BLaER1 (cell line): ENCODE measurements at regions not wholly inside any gene's neighbourhood (a gene's known extent, or its start where the extent isn't known, plus 50 kb on each side); places are given as distances from the start of the nearest gene placed in this dataset.

Experiments
- H3K27ac ChIP-seq: shearing (Covaris generic); formaldehyde crosslinking; 2 replicates; pipeline ENCODE4 v1.8.1; 2022
- H3K27me3 ChIP-seq: shearing (Covaris generic); formaldehyde crosslinking; 2 replicates; pipeline ENCODE4 v1.8.1; 2022
- H3K36me3 ChIP-seq: shearing (Covaris generic); formaldehyde crosslinking; 2 replicates; pipeline ENCODE4 v1.8.1; 2022
- H3K4me1 ChIP-seq: shearing (Covaris generic); formaldehyde crosslinking; 2 replicates; pipeline ENCODE4 v1.8.1; 2022
- H3K4me2 ChIP-seq: shearing (Covaris generic); formaldehyde crosslinking; 2 replicates; pipeline ENCODE4 v1.8.1; 2022
- H3K4me3 ChIP-seq: shearing (Covaris generic); formaldehyde crosslinking; 2 replicates; pipeline ENCODE4 v1.8.1; 2022
- H3K9ac ChIP-seq: shearing (Covaris generic); formaldehyde crosslinking; 2 replicates; pipeline ENCODE4 v1.8.1; 2022
- H3K9me3 ChIP-seq: shearing (Covaris generic); formaldehyde crosslinking; 2 replicates; pipeline ENCODE4 v1.8.1; 2022
- H4K20me1 ChIP-seq: shearing (Covaris generic); formaldehyde crosslinking; 2 replicates; pipeline ENCODE4 v1.8.1; 2022
- Cebpa-rat ChIP-seq: shearing (Covaris generic); IDR thresholded peaks from 2 replicates; pipeline ENCODE4 v1.8.1; 2022

DNA sequence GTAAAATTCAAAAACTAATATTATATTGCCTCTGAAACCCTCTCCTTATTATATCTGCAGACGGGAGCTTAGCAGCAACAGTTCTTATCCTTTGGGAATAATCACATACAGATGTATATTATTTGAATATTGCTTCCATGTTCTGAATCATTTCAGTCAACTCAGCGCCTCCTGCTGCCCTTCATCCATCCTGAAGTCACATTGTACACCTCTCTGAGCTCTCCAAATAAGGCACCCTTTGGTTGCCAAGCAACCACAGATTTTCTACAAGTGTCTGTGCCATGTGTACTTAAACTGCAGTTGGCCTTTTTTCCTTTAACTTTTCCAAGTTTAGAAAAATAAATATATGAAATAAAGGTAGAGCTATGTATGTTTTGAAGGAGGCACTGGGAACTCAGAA, 384.3 kb downstream of the LRRIQ3 start:
- Histone ChIP-seq H3K36me3 (no peaks in the 10 kb centered on the region), H3K9me3 (no peaks in the 10 kb centered on the region), H3K4me2 (no peak overlapping the region), H3K27ac (no peak overlapping the region), H4K20me1 (no peaks in the 10 kb centered on the region), H3K4me1 (no peaks in the 10 kb centered on the region), H3K4me3 (no peak overlapping the region), H3K9ac (no peak overlapping the region), H3K27me3 (no peaks in the 10 kb centered on the region)
- no peak for TF ChIP-seq Cebpa-rat

- Histone ChIP-seq H3K9me3 (no peaks in the 10 kb centered on the region), H3K27me3 (no peaks in the 10 kb centered on the region), H3K36me3 (no peaks in the 10 kb centered on the region), H3K4me1 (no peaks in the 10 kb centered on the region), H4K20me1 (no peaks in the 10 kb centered on the region), H3K4me2 (no peak overlapping the region), H3K27ac (no peak overlapping the region), H3K9ac (no peak overlapping the region), H3K4me3 (no peak overlapping the region)
- no peak for TF ChIP-seq Cebpa-rat
Measured at GRCh38 chr1:73813236-73813635, 384.7 kb downstream of the LRRIQ3 start.

GRCh38 chr1:73811798-73812197, 386.2 kb downstream of the LRRIQ3 start:
- no peak for TF ChIP-seq Cebpa-rat
- Histone ChIP-seq H3K36me3 (no peaks in the 10 kb centered on the region), H3K4me3 (no peak overlapping the region), H3K4me1 (no peaks in the 10 kb centered on the region), H3K27ac (no peak overlapping the region), H3K9ac (no peak overlapping the region), H4K20me1 (no peaks in the 10 kb centered on the region), H3K9me3 (no peaks in the 10 kb centered on the region), H3K4me2 (no peak overlapping the region), H3K27me3 (no peaks in the 10 kb centered on the region)

DNA sequence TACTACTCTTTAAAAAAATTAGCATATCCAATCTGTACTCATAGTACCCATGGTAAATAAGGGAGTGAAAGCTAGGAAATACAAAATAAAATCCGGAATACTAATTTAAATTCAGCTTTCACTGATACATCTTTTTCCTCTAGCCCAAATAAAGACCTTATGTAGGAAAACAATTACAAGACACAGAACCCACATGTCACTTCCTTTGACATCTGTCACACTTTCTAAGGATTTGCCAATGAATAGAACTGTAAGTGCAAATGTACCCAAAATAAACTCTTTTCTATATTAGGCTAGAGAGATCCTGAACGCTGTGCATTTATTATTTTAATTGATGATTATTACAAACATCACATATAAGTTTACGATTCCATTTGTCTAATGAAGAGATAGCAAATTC, 393.0 kb downstream of the LRRIQ3 start:
- Histone ChIP-seq H3K4me3 (no peak overlapping the region), H3K9me3 (no peaks in the 10 kb centered on the region), H3K36me3 (no peaks in the 10 kb centered on the region), H3K27ac (no peak overlapping the region), H3K4me1 (no peaks in the 10 kb centered on the region), H3K27me3 (no peaks in the 10 kb centered on the region), H3K9ac (no peak overlapping the region), H3K4me2 (no peak overlapping the region), H4K20me1 (no peaks in the 10 kb centered on the region)
- no peak for TF ChIP-seq Cebpa-rat

DNA sequence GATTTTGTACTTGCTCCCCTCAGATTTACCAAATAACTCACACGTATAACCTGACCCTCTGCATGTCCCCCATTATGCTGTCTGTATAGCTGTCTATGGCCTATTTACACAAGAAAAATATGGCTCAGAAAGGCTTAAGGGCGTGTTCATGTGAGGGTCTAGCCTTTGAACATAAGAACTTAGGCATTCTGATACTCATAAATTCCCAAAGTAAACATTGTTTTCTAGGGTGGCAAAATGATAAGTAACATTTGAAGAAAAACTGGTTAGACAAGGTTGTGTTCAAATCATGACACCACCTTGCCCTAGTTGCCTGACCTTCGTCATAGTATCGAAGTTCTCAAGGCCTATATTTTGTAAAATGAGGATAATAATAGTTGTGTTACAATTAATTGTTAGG, 394.6 kb downstream of the LRRIQ3 start:
- no peak overlapping the region for H3K27ac ChIP-seq
- H3K27me3 ChIP-seq, result no peaks in the 10 kb centered on the region
- H3K9me3 ChIP-seq, result no peaks in the 10 kb centered on the region
- H3K36me3 ChIP-seq, result no peaks in the 10 kb centered on the region
- TF ChIP-seq Cebpa-rat, result no peak
- H4K20me1 ChIP-seq, result no peaks in the 10 kb centered on the region
- no peaks in the 10 kb centered on the region for H3K4me1 ChIP-seq
- no peak overlapping the region for H3K4me3 ChIP-seq
- no peak overlapping the region for H3K4me2 ChIP-seq
- no peak overlapping the region for H3K9ac ChIP-seq

DNA sequence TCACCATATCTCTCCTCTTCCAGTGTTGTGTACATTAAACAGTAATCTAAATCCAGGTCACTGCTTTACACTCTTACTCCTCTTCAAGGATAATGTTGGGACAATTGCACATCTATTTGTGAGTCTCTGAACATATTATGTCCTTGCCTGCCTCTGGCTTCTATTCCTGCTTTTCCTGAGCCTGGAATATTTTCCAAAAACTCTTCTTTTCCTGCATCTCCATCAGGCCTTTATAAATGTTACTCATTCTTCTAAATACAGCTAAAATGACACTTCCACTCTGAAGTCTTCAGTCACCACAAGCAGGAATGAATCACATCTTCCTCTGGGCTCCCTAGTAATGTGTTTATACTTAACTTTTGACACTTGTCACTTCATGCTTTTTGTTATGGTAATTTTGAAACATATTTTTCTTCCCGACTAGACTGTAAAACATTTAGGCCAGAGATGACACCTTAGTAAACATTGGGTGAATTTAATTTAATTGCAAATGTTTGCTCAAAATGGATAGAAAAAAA, 396.0 kb downstream of the LRRIQ3 start:
- no peaks in the 10 kb centered on the region for H3K27me3 ChIP-seq
- H3K9ac ChIP-seq, result no peak overlapping the region
- no peak overlapping the region for H3K27ac ChIP-seq
- no peak overlapping the region for H3K4me2 ChIP-seq
- no peaks in the 10 kb centered on the region for H3K36me3 ChIP-seq
- TF ChIP-seq Cebpa-rat, result no peak
- no peak overlapping the region for H3K4me3 ChIP-seq
- no peaks in the 10 kb centered on the region for H3K4me1 ChIP-seq
- H3K9me3 ChIP-seq, result no peaks in the 10 kb centered on the region
- H4K20me1 ChIP-seq, result no peaks in the 10 kb centered on the region

GRCh38 chr1:73800376-73800775, 397.6 kb downstream of the LRRIQ3 start:
- Histone ChIP-seq H3K27ac (no peak overlapping the region), H3K9ac (no peak overlapping the region), H3K4me3 (no peak overlapping the region), H3K36me3 (no peaks in the 10 kb centered on the region), H3K9me3 (no peaks in the 10 kb centered on the region), H3K4me2 (no peak overlapping the region), H4K20me1 (no peaks in the 10 kb centered on the region), H3K27me3 (no peaks in the 10 kb centered on the region), H3K4me1 (no peaks in the 10 kb centered on the region)
- no peak for TF ChIP-seq Cebpa-rat

GRCh38 chr1:73789965-73790364, 408.0 kb downstream of the LRRIQ3 start:
- H3K36me3 ChIP-seq, result no peaks in the 10 kb centered on the region
- H4K20me1 ChIP-seq, result no peaks in the 10 kb centered on the region
- no peaks in the 10 kb centered on the region for H3K27me3 ChIP-seq

GRCh38 chr1:73784026-73784425, 413.9 kb downstream of the LRRIQ3 start:
- no peak overlapping the region for H3K9ac ChIP-seq
- H3K4me3 ChIP-seq, result no peak overlapping the region
- H3K27me3 ChIP-seq, result no peaks in the 10 kb centered on the region
- H3K4me2 ChIP-seq, result no peak overlapping the region
- TF ChIP-seq Cebpa-rat, result no peak
- no peaks in the 10 kb centered on the region for H3K9me3 ChIP-seq
- H4K20me1 ChIP-seq, result no peaks in the 10 kb centered on the region
- H3K4me1 ChIP-seq, result no peaks in the 10 kb centered on the region
- no peak overlapping the region for H3K27ac ChIP-seq
- H3K36me3 ChIP-seq, result no peaks in the 10 kb centered on the region

More at GRCh38 chr1:73789965-73790364, 408.0 kb downstream of the LRRIQ3 start:
- H3K9me3 ChIP-seq, result no peaks in the 10 kb centered on the region
- H3K27ac ChIP-seq, result no peak overlapping the region
- no peak overlapping the region for H3K9ac ChIP-seq
- no peak overlapping the region for H3K4me2 ChIP-seq
- no peak overlapping the region for H3K4me3 ChIP-seq
- TF ChIP-seq Cebpa-rat, result no peak
- H3K4me1 ChIP-seq, result no peaks in the 10 kb centered on the region

DNA sequence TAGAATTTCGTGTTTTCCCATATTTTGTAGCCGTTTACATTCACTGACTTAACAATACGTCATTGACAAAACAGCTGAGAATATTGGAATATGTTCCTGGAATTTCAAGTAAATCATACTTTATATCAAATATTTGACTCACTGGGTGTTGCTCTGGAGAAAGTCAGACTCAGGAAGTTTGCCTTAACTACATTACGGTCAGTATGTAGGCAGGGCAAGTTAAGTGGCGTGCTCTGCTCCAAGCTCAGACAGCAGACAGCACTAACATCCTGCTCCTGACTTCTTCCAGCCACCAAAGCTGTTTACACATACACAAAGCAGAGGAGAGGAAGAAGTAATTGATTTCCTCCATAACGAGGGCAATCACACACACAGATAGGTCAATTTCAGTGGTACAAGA, 414.6 kb downstream of the LRRIQ3 start:
- Histone ChIP-seq H3K4me3 (no peak overlapping the region), H4K20me1 (no peaks in the 10 kb centered on the region), H3K4me1 (no peaks in the 10 kb centered on the region), H3K27me3 (no peaks in the 10 kb centered on the region), H3K27ac (no peak overlapping the region), H3K9me3 (no peaks in the 10 kb centered on the region), H3K36me3 (no peaks in the 10 kb centered on the region), H3K9ac (no peak overlapping the region), H3K4me2 (no peak overlapping the region)
- no peak for TF ChIP-seq Cebpa-rat

DNA sequence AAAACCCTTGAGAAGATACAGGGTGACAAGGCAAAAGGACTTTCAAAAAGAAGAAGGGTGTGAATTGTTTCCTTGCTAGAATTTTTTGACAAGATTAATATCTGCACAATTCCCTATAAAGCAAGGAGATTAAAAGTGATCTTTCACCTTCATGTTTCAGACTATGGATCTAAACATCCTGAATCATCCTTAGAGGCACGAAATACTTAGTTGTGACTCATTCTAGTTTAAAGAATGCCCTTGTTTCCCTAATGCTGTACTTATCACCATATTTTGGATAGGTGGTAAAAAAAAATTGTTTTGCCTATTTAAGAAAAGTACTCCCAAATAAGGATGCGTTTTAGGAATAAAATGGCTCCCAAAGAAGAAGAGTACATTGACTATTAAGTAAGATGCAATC, 415.1 kb downstream of the LRRIQ3 start:
- Histone ChIP-seq H4K20me1 (no peaks in the 10 kb centered on the region), H3K9ac (no peak overlapping the region), H3K4me3 (no peak overlapping the region), H3K36me3 (no peaks in the 10 kb centered on the region), H3K9me3 (no peaks in the 10 kb centered on the region), H3K4me1 (no peaks in the 10 kb centered on the region), H3K4me2 (no peak overlapping the region), H3K27ac (no peak overlapping the region), H3K27me3 (no peaks in the 10 kb centered on the region)
- no peak for TF ChIP-seq Cebpa-rat
